ENCODE measurements at regions not wholly inside any gene's neighbourhood (a gene's known extent, or its start where the extent isn't known, plus 50 kb on each side); places are given as distances from the start of the nearest gene placed in this dataset.

DNA sequence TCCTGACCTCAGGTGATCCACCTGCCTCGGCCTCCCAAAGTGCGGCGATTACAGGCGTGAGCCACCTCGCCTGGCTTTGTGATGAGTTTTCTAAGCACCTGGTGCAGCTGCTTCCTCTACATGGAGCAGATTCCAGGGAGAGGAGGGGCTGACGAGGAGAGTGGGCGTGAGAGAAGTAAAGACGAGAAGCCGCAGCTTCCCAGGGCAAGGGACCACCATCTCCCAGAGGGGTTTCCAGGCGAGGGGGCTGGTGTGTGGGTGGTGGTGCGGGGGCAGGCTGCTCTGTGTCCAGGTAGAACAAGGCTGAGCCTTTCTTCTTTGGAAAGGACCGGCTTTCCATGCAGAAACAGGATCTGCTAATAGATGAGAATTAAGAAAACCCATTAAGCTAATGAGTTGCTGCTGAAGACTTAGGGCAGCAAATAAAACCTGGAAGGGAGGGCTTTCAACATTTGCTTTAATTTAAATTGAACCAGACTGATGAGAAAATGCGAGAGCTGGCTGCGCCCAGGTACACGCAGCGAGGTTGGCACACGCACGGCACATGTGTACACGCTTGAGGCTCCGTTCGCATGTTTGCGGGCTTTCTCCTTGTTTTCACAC is 236.7 kb downstream of the RBFOX3 start:
- in situ Hi-C loops (cut with MboI), result no loop called here
- H3K36me3 ChIP-seq (ENCODE audit: low read depth), result no peaks in the 10 kb centered on the region
- WGBS, 2 experiments (ENCODE audit: low coverage in 1 of 2, low lambda C conversion rate in 2 of 2, missing lambda C conversion rate in 2 of 2), result 47 to 53% methylated on average over 21 to 22 of the region's 22 CpGs

GRCh38 chr17:79372470-79373238 is 238.2 kb downstream of the RBFOX3 start:
- in situ Hi-C loops (cut with MboI), result no loop called here
- 32 to 35% methylated on average over 15 to 16 of the region's 16 CpGs for WGBS, 2 experiments (ENCODE audit: low coverage in 1 of 2, low lambda C conversion rate in 2 of 2, missing lambda C conversion rate in 2 of 2)

More for the DNA sequence above, 236.7 kb downstream of the RBFOX3 start:
- no peaks in the 10 kb centered on the region for H3K9me3 ChIP-seq (ENCODE audit: low read depth)
- DNase-seq, result no peak
- no peak overlapping the region for H2AFZ ChIP-seq
- H3K27ac ChIP-seq, result no peak overlapping the region
- no peak overlapping the region for H3K9ac ChIP-seq
- H3K4me2 ChIP-seq (ENCODE audit: unreplicated experiment), result no peak overlapping the region
- H3K9me2 ChIP-seq (ENCODE audit: insufficient read depth), result no peaks in the 10 kb centered on the region
- H3K4me1 ChIP-seq (ENCODE audit: insufficient read depth), result no peaks in the 10 kb centered on the region
- H3F3A ChIP-seq (ENCODE audit: insufficient read depth), result no peaks in the 10 kb centered on the region
- no peaks in the 10 kb centered on the region for H3K79me2 ChIP-seq (ENCODE audit: insufficient read depth)
- peaks cover 14% of the 10 kb centered on the region; the same call in 1 of the 2 replicates for H3K27me3 ChIP-seq (replicated peaks; ENCODE audit: insufficient read depth)
- no peak for TF ChIP-seq EZH2phosphoT487 (IDR thresholded peaks at IDR 0.05; ENCODE audit: insufficient read depth, low read depth)
- no peak overlapping the region for H3K4me3 ChIP-seq
- H4K20me1 ChIP-seq (ENCODE audit: insufficient read depth), result no peaks in the 10 kb centered on the region

GRCh38 chr17:79371984-79372383 is 238.9 kb downstream of the RBFOX3 start:
- TF ChIP-seq EZH2 (IDR thresholded peaks at IDR 0.05; ENCODE audit: insufficient read depth, poor library complexity, severe bottlenecking) (no peak), EZH2phosphoT487 (IDR thresholded peaks at IDR 0.05; ENCODE audit: insufficient read depth, low read depth) (no peak)
- Histone ChIP-seq H3K36me3 (ENCODE audit: low read depth) (no peaks in the 10 kb centered on the region), H3K27me3 (replicated peaks; ENCODE audit: insufficient read depth) (peaks cover 13% of the 10 kb centered on the region; the same call in 1 of the 2 replicates), H3K27ac (no peak overlapping the region), H3K9me3 (ENCODE audit: low read depth) (no peaks in the 10 kb centered on the region), H3K9ac (no peak overlapping the region), H2AFZ (no peak overlapping the region), H3K79me2 (ENCODE audit: insufficient read depth) (no peaks in the 10 kb centered on the region), H3K9me2 (ENCODE audit: insufficient read depth) (no peaks in the 10 kb centered on the region), H4K20me1 (ENCODE audit: insufficient read depth) (no peaks in the 10 kb centered on the region), H3K4me1 (ENCODE audit: insufficient read depth) (no peaks in the 10 kb centered on the region), H3K4me3 (no peak overlapping the region), H3F3A (ENCODE audit: insufficient read depth) (no peaks in the 10 kb centered on the region), H3K4me2 (ENCODE audit: unreplicated experiment) (no peak overlapping the region)
- in situ Hi-C loops (cut with MboI), result no loop called here
- no peak for DNase-seq
- WGBS, 2 experiments (ENCODE audit: low coverage in 1 of 2, low lambda C conversion rate in 2 of 2, missing lambda C conversion rate in 2 of 2), result 39 to 48% methylated on average over 14 to 15 of the region's 15 CpGs

More at GRCh38 chr17:79372470-79373238, 238.2 kb downstream of the RBFOX3 start:
- Histone ChIP-seq H3K27me3 (replicated peaks; ENCODE audit: insufficient read depth) (peaks cover 13% of the 10 kb centered on the region; the same call in 1 of the 2 replicates), H3K4me3 (no peak overlapping the region), H3K9ac (no peak overlapping the region), H3K4me2 (ENCODE audit: unreplicated experiment) (no peak overlapping the region), H3K9me3 (ENCODE audit: low read depth) (no peaks in the 10 kb centered on the region), H3K9me2 (ENCODE audit: insufficient read depth) (no peaks in the 10 kb centered on the region), H2AFZ (no peak overlapping the region), H3K79me2 (ENCODE audit: insufficient read depth) (no peaks in the 10 kb centered on the region), H3F3A (ENCODE audit: insufficient read depth) (no peaks in the 10 kb centered on the region), H4K20me1 (ENCODE audit: insufficient read depth) (no peaks in the 10 kb centered on the region), H3K36me3 (ENCODE audit: low read depth) (no peaks in the 10 kb centered on the region), H3K4me1 (ENCODE audit: insufficient read depth) (no peaks in the 10 kb centered on the region), H3K27ac (no peak overlapping the region)
- no peak for DNase-seq
- no peak for TF ChIP-seq EZH2phosphoT487 (IDR thresholded peaks at IDR 0.05; ENCODE audit: insufficient read depth, low read depth)
- TF ChIP-seq EZH2 (IDR thresholded peaks at IDR 0.05; ENCODE audit: insufficient read depth, poor library complexity, severe bottlenecking), result no peak

- H3K4me3 ChIP-seq, result no peak overlapping the region
- no peak overlapping the region for H3K9ac ChIP-seq
- no peaks in the 10 kb centered on the region for H3K36me3 ChIP-seq (ENCODE audit: low read depth)
- 28 to 44% methylated on average over 5 of the region's 5 CpGs for WGBS, 2 experiments (ENCODE audit: low coverage in 1 of 2, low lambda C conversion rate in 2 of 2, missing lambda C conversion rate in 2 of 2)
- no peak overlapping the region for H3K27ac ChIP-seq
- H3K9me2 ChIP-seq (ENCODE audit: insufficient read depth), result no peaks in the 10 kb centered on the region
- peaks cover 22% of the 10 kb centered on the region; the same call in 1 of the 2 replicates for H3K27me3 ChIP-seq (replicated peaks; ENCODE audit: insufficient read depth)
- in situ Hi-C loops (cut with MboI), result no loop called here
- H3K4me1 ChIP-seq (ENCODE audit: insufficient read depth), result no peaks in the 10 kb centered on the region
- TF ChIP-seq EZH2phosphoT487 (IDR thresholded peaks at IDR 0.05; ENCODE audit: insufficient read depth, low read depth) (no peak), EZH2 (IDR thresholded peaks at IDR 0.05; ENCODE audit: insufficient read depth, poor library complexity, severe bottlenecking) (no peak)
- no peaks in the 10 kb centered on the region for H3K9me3 ChIP-seq (ENCODE audit: low read depth)
- no peak overlapping the region for H3K4me2 ChIP-seq (ENCODE audit: unreplicated experiment)
- H4K20me1 ChIP-seq (ENCODE audit: insufficient read depth), result no peaks in the 10 kb centered on the region
- no peak overlapping the region for H2AFZ ChIP-seq
- no peak for DNase-seq
- H3F3A ChIP-seq (ENCODE audit: insufficient read depth), result no peaks in the 10 kb centered on the region
- H3K79me2 ChIP-seq (ENCODE audit: insufficient read depth), result no peaks in the 10 kb centered on the region
Measured at GRCh38 chr17:79370594-79370993, 240.3 kb downstream of the RBFOX3 start.

All from GM23248 (cell line).